ENCODE measurements at regions not wholly inside any gene's neighbourhood (a gene's known extent, or its start where the extent isn't known, plus 50 kb on each side); places are given as distances from the start of the nearest gene placed in this dataset.

DNA sequence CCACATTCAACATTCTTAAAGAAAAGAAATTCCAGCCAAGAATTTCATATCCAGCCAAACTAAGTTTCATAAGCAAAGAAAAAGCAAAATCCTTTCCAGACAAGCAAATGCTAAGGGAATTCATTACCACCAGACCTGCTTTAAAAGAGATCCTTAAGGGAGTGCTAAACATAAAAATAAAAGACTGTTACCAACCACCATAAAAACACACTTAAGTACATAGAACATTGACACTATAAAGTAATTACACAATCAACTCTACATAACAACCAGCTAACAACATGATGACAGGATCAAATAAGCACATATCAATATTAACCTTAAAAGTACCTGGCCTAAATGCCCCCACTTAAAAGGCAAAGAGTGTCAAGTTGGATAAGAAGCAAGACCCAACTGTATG, 153.5 kb downstream of the FTCDNL1 start:
- Histone ChIP-seq H3K79me2 (ENCODE audit: control insufficient read depth, insufficient read depth, low read length) (no peaks in the 10 kb centered on the region), H3K27ac (ENCODE audit: insufficient read depth, low read depth, low read length) (no peak overlapping the region), H2AFZ (ENCODE audit: low read depth, low read length) (no peak overlapping the region), H3K9ac (replicated peaks; ENCODE audit: extremely low read depth, insufficient read depth, low read length) (no peak overlapping the region), H3K4me2 (ENCODE audit: insufficient read depth, low read length) (no peak overlapping the region), H3K4me1 (ENCODE audit: control insufficient read depth, extremely low read depth, insufficient read depth, low read length) (no peaks in the 10 kb centered on the region), H3K36me3 (ENCODE audit: control insufficient read depth in 2 of 2, extremely low read depth in 1 of 2, insufficient read depth in 2 of 2, low read length in 2 of 2) (no peaks in the 10 kb centered on the region), H3K9me3 (replicated peaks; ENCODE audit: control insufficient read depth, insufficient read depth, low read length) (no peaks in the 10 kb centered on the region), H3K27me3 (ENCODE audit: control insufficient read depth in 2 of 2, insufficient read depth in 2 of 2, low read length in 2 of 2) (no peaks in the 10 kb centered on the region), H3K9me1 (replicated peaks; ENCODE audit: control insufficient read depth, extremely low read depth, insufficient read depth, low read length) (no peaks in the 10 kb centered on the region), H4K20me1 (replicated peaks; ENCODE audit: control insufficient read depth, extremely low read depth, insufficient read depth, low read length) (no peaks in the 10 kb centered on the region), H3K4me3 (replicated peaks in 1 of 3; ENCODE audit: insufficient read depth in 1 of 3, low read depth in 1 of 3, low read length in 3 of 3) (no peak overlapping the region)
- POLR2A ChIA-PET, result no interaction called here
- BruUV-seq (replicated peaks), result no TSS peak
- CTCF ChIA-PET, result no interaction called here
- DNase-seq (ENCODE audit: low read depth, low spot score) (no peak), FAIRE-seq (no peak)
- dilution Hi-C loops (cut with MboI; ENCODE audit: extremely low pct_ligation_motif_present, low sequenced_read_pairs) (no loop called here), intact Hi-C loops (cut with micrococcal nuclease) (no loop called here)
- TF ChIP-seq POLR2A (IDR thresholded peaks at IDR 0.05; ENCODE audit: low read depth, low read length) (no peak), FOS (IDR thresholded peaks at IDR 0.05; ENCODE audit: borderline replicate concordance, insufficient read depth, low read length) (no peak), MAX (IDR thresholded peaks at IDR 0.05; ENCODE audit: insufficient read depth, insufficient read length) (no peak)
- TF ChIP-seq, protein P1, sequence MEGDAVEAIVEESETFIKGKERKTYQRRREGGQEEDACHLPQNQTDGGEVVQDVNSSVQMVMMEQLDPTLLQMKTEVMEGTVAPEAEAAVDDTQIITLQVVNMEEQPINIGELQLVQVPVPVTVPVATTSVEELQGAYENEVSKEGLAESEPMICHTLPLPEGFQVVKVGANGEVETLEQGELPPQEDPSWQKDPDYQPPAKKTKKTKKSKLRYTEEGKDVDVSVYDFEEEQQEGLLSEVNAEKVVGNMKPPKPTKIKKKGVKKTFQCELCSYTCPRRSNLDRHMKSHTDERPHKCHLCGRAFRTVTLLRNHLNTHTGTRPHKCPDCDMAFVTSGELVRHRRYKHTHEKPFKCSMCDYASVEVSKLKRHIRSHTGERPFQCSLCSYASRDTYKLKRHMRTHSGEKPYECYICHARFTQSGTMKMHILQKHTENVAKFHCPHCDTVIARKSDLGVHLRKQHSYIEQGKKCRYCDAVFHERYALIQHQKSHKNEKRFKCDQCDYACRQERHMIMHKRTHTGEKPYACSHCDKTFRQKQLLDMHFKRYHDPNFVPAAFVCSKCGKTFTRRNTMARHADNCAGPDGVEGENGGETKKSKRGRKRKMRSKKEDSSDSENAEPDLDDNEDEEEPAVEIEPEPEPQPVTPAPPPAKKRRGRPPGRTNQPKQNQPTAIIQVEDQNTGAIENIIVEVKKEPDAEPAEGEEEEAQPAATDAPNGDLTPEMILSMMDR (IDR thresholded peaks at IDR 0.05; ENCODE audit: extremely low read depth in 1 of 2, insufficient read depth in 1 of 2, low read depth in 1 of 2, low read length in 2 of 2), result no peak

DNA sequence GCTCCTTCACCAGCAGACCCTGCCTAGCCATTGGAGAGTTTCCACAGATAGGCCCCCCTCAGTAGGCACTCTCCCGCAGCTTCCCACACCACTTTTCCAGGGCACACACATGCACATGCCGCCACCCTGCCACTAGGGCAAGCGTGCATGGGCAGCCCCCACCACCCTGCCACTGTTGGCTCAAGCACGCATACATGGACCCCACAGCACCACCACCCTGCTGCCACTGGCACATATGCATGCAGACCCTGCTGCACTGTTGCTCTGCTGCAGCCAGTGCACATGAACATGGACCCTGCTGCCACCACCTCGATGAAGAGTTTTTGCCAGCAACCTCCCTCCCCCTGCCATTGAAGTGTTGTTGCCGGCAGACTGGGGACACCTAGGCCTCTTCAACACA, 154.9 kb downstream of the FTCDNL1 start:
- H3K9me1 ChIP-seq (replicated peaks; ENCODE audit: control insufficient read depth, extremely low read depth, insufficient read depth, low read length), result no peaks in the 10 kb centered on the region
- H3K4me3 ChIP-seq (replicated peaks in 1 of 3; ENCODE audit: insufficient read depth in 1 of 3, low read depth in 1 of 3, low read length in 3 of 3), result no peak overlapping the region
- no peak overlapping the region for H3K4me2 ChIP-seq (ENCODE audit: insufficient read depth, low read length)
- intact Hi-C loops (cut with micrococcal nuclease), result no loop called here
- no peak for FAIRE-seq
- no peaks in the 10 kb centered on the region for H3K4me1 ChIP-seq (ENCODE audit: control insufficient read depth, extremely low read depth, insufficient read depth, low read length)
- TF ChIP-seq GATA2 (IDR thresholded peaks at IDR 0.05; ENCODE audit: insufficient read depth, insufficient read length, low read depth, low read length) (no peak), FOS (IDR thresholded peaks at IDR 0.05; ENCODE audit: borderline replicate concordance, insufficient read depth, low read length) (no peak), JUN (IDR thresholded peaks at IDR 0.05; ENCODE audit: borderline replicate concordance, insufficient read depth, insufficient read length, low read depth) (no peak), POLR2AphosphoS5 (IDR thresholded peaks at IDR 0.05; ENCODE audit: insufficient read depth, low read depth, low read length) (no peak), MAX (IDR thresholded peaks at IDR 0.05; ENCODE audit: insufficient read depth, insufficient read length) (no peak), POLR2A (IDR thresholded peaks at IDR 0.05; ENCODE audit: low read depth, low read length) (no peak), MYC (IDR thresholded peaks at IDR 0.05; ENCODE audit: low read depth, low read length) (no peak)
- TF ChIP-seq, protein P1 (IDR thresholded peaks at IDR 0.05; ENCODE audit: extremely low read depth in 1 of 2, insufficient read depth in 1 of 2, low read depth in 1 of 2, low read length in 2 of 2), result no peak
- dilution Hi-C loops (cut with MboI; ENCODE audit: extremely low pct_ligation_motif_present, low sequenced_read_pairs), result no loop called here
- ChIA-PET CTCF (no interaction called here), POLR2A (no interaction called here)
- DNase-seq (ENCODE audit: low read depth, low spot score), result no peak
- H4K20me1 ChIP-seq (replicated peaks; ENCODE audit: control insufficient read depth, extremely low read depth, insufficient read depth, low read length), result no peaks in the 10 kb centered on the region
- H2AFZ ChIP-seq (ENCODE audit: low read depth, low read length), result no peak overlapping the region
- no peak overlapping the region for H3K9ac ChIP-seq (replicated peaks; ENCODE audit: extremely low read depth, insufficient read depth, low read length)
- no peaks in the 10 kb centered on the region for H3K9me3 ChIP-seq (replicated peaks; ENCODE audit: control insufficient read depth, insufficient read depth, low read length)
- no peak overlapping the region for H3K27ac ChIP-seq (ENCODE audit: insufficient read depth, low read depth, low read length)
- H3K27me3 ChIP-seq (ENCODE audit: control insufficient read depth in 2 of 2, insufficient read depth in 2 of 2, low read length in 2 of 2), result no peaks in the 10 kb centered on the region
- no peaks in the 10 kb centered on the region for H3K36me3 ChIP-seq (ENCODE audit: control insufficient read depth in 2 of 2, extremely low read depth in 1 of 2, insufficient read depth in 2 of 2, low read length in 2 of 2)
- H3K79me2 ChIP-seq (ENCODE audit: control insufficient read depth, insufficient read depth, low read length), result no peaks in the 10 kb centered on the region
- BruUV-seq (replicated peaks), result no TSS peak

Data from endothelial cell of umbilical vein (primary cell).